NCI-H1105 (cell line): ENCODE measurements at regions not wholly inside any gene's neighbourhood (a gene's known extent, or its start where the extent isn't known, plus 50 kb on each side); places are given as distances from the start of the nearest gene placed in this dataset.
"Not testable (repeated sequence)": the region's sequence is repeated elsewhere in the genome, so short reads cannot be mapped to it uniquely, and the experiment has no call there.

Source experiments
- DNase-seq: peaks from one replicate; lab custom pipeline; 2025; lab: John Stamatoyannopoulos, UW

- no peak for DNase-seq
Observed at GRCh38 chr7:65744406-65744805, 128.5 kb upstream of the VKORC1L1 start.

GRCh38 chr7:65746398-65746669 is 126.5 kb upstream of the VKORC1L1 start:
- no peak for DNase-seq

- DNase-seq: no peak
Observed at GRCh38 chr7:65749039-65749438, 123.8 kb upstream of the VKORC1L1 start.

- no peak for DNase-seq
Observed at GRCh38 chr7:65749518-65749917, 123.4 kb upstream of the VKORC1L1 start.

GRCh38 chr7:65750511-65751344 is 122.1 kb upstream of the VKORC1L1 start:
- peak; percentile 90 for DNase-seq

GRCh38 chr7:65754070-65754469 is 118.8 kb upstream of the VKORC1L1 start:
- DNase-seq: not testable (repeated sequence)

GRCh38 chr7:65758991-65759390 is 113.9 kb upstream of the VKORC1L1 start:
- DNase-seq: not testable (repeated sequence)

- DNase-seq: not testable (repeated sequence)
Observed at GRCh38 chr7:65762712-65763111, 110.2 kb upstream of the VKORC1L1 start.

- not testable (repeated sequence) for DNase-seq
Observed at GRCh38 chr7:65763114-65763513, 109.8 kb upstream of the VKORC1L1 start.

- peak; percentile 83 for DNase-seq
Observed at GRCh38 chr7:65770473-65771225, 102.2 kb upstream of the VKORC1L1 start.

GRCh38 chr7:65771226-65771569 is 101.7 kb upstream of the VKORC1L1 start:
- DNase-seq: not testable (repeated sequence)

- DNase-seq: not testable (repeated sequence)
Observed at GRCh38 chr7:65776677-65777076, 96.2 kb upstream of the VKORC1L1 start.

- DNase-seq: not testable (repeated sequence)
Observed at GRCh38 chr7:65789943-65790342, 82.9 kb upstream of the VKORC1L1 start.

- not testable (repeated sequence) for DNase-seq
Observed at GRCh38 chr7:65791788-65792187, 81.1 kb upstream of the VKORC1L1 start.

- DNase-seq: not testable (repeated sequence)
Observed at GRCh38 chr7:65792726-65793125, 80.1 kb upstream of the VKORC1L1 start.

- not testable (repeated sequence) for DNase-seq
Observed at GRCh38 chr7:65794671-65795391, 78.0 kb upstream of the VKORC1L1 start.

- not testable (repeated sequence) for DNase-seq
Observed at GRCh38 chr7:65795392-65795716, 77.5 kb upstream of the VKORC1L1 start.

- DNase-seq: no peak
Observed at GRCh38 chr7:65796205-65796604, 76.7 kb upstream of the VKORC1L1 start.

GRCh38 chr7:65797086-65797485 is 75.8 kb upstream of the VKORC1L1 start:
- not testable (repeated sequence) for DNase-seq

GRCh38 chr7:65797566-65797965 is 75.3 kb upstream of the VKORC1L1 start:
- not testable (repeated sequence) for DNase-seq

- DNase-seq: no peak
Observed at GRCh38 chr7:65798111-65799075, 74.5 kb upstream of the VKORC1L1 start.

GRCh38 chr7:65800191-65800590 is 72.7 kb upstream of the VKORC1L1 start:
- DNase-seq: not testable (repeated sequence)
